Trophoblast cell (in vitro differentiated cells and primary cell): ENCODE measurements at regions not wholly inside any gene's neighbourhood (a gene's known extent, or its start where the extent isn't known, plus 50 kb on each side); places are given as distances from the start of the nearest gene placed in this dataset.

Experiments
- DNase-seq, 2 donors: peaks; one replicate each; pipeline ENCODE4 v3.0.0-alpha.2; 2016
- H2AFZ ChIP-seq: 2 replicates; pipeline ENCODE4 v1.6.1; 2013; ENCODE audit warnings: low read length, moderate library complexity, mild to moderate bottlenecking; ENCODE audit not compliant: insufficient read depth, poor library complexity
- H2AK5ac ChIP-seq: 2 replicates; pipeline ENCODE4 v1.6.1; 2013; ENCODE audit warnings: mild to moderate bottlenecking, low read length
- H2BK120ac ChIP-seq: 2 replicates; pipeline ENCODE4 v1.6.1; 2013; ENCODE audit warnings: low read length, mild to moderate bottlenecking, moderate library complexity; ENCODE audit not compliant: insufficient read depth, poor library complexity
- H2BK12ac ChIP-seq: 2 replicates; pipeline ENCODE4 v1.6.1; 2013; ENCODE audit warnings: mild to moderate bottlenecking, low read length, moderate library complexity
- H2BK5ac ChIP-seq: 2 replicates; pipeline ENCODE4 v1.6.1; 2013; ENCODE audit warnings: low read length, low read depth, moderate library complexity, mild to moderate bottlenecking; ENCODE audit not compliant: poor library complexity
- H3K14ac ChIP-seq: 2 replicates; pipeline ENCODE4 v1.6.1; 2013; ENCODE audit warnings: mild to moderate bottlenecking, low read length
- H3K18ac ChIP-seq: 2 replicates; pipeline ENCODE4 v1.6.1; 2013; ENCODE audit warnings: mild to moderate bottlenecking, low read length
- H3K23ac ChIP-seq: 2 replicates; pipeline ENCODE4 v1.6.1; 2013; ENCODE audit warnings: low read length
- H3K27ac ChIP-seq: 2 replicates; pipeline ENCODE4 v1.5.1; 2013; ENCODE audit warnings: low read depth, mild to moderate bottlenecking, inconsistent platforms, low read length, moderate library complexity
- H3K27me3 ChIP-seq: 2 replicates; pipeline ENCODE4 v1.6.1; 2013; ENCODE audit warnings: inconsistent platforms, mild to moderate bottlenecking, low read length, moderate library complexity; ENCODE audit not compliant: insufficient read depth
- H3K36me3 ChIP-seq, 2 experiments: 1 replicate in 1 of 2; 2 replicates in 1 of 2; pipeline ENCODE4 v1.6.1; 2013; ENCODE audit warnings: low read length in 2 of 2, mild to moderate bottlenecking in 2 of 2, moderate library complexity in 1 of 2; ENCODE audit not compliant: insufficient read depth in 2 of 2, control insufficient read depth in 1 of 2
- H3K4ac ChIP-seq: 2 replicates; pipeline ENCODE4 v1.6.1; 2013; ENCODE audit warnings: low read depth, mild to moderate bottlenecking, low read length, moderate library complexity
- H3K4me1 ChIP-seq, 2 experiments: 1 replicate in 1 of 2; 2 replicates in 1 of 2; pipeline ENCODE4 v1.6.1; 2013; ENCODE audit warnings: low read length in 2 of 2, mild to moderate bottlenecking in 2 of 2, moderate library complexity in 1 of 2; ENCODE audit not compliant: insufficient read depth in 2 of 2, control insufficient read depth in 1 of 2
- H3K4me2 ChIP-seq: 2 replicates; pipeline ENCODE4 v1.6.1; 2013; ENCODE audit warnings: inconsistent platforms, mild to moderate bottlenecking, low read length, moderate library complexity
- H3K4me3 ChIP-seq: 2 replicates; pipeline ENCODE4 v1.5.1; 2013; ENCODE audit warnings: mild to moderate bottlenecking, low read depth, low read length, inconsistent platforms
- H3K79me1 ChIP-seq: one replicate; pipeline ENCODE4 v1.6.1; 2013; ENCODE audit warnings: low read length
- H3K79me2 ChIP-seq: 2 replicates; pipeline ENCODE4 v1.6.1; 2013; ENCODE audit warnings: low read length, mild to moderate bottlenecking; ENCODE audit not compliant: control insufficient read depth, insufficient read depth, poor library complexity
- H3K9ac ChIP-seq: 2 replicates; pipeline ENCODE4 v1.6.1; 2013; ENCODE audit warnings: mild to moderate bottlenecking, low read length
- H3K9me3 ChIP-seq: 2 replicates; pipeline ENCODE4 v1.6.1; 2013; ENCODE audit warnings: low read depth, mild to moderate bottlenecking, control low read depth, inconsistent platforms, low read length; ENCODE audit not compliant: insufficient read depth
- H4K12ac ChIP-seq: 2 replicates; pipeline ENCODE4 v1.6.1; 2013; ENCODE audit warnings: low read depth, mild to moderate bottlenecking, low read length, moderate library complexity
- H4K8ac ChIP-seq: 2 replicates; pipeline ENCODE4 v1.6.1; 2013; ENCODE audit warnings: low read depth, mild to moderate bottlenecking, low read length, moderate library complexity
- H4K91ac ChIP-seq: one replicate; pipeline ENCODE4 v1.6.1; 2013; ENCODE audit warnings: low read depth, mild to moderate bottlenecking, low read length, moderate library complexity
- WGBS: extraction: QIAGEN DNeasy Blood & Tissue Kit; methylation state at CpG from one replicate; pipeline ENCODE4 v1.1.7; 2013; ENCODE audit warnings: missing lambda C conversion rate; ENCODE audit not compliant: insufficient read length, insufficient coverage; ENCODE audit errors: extremely low coverage; 5-methylcytosine and 5-hydroxymethylcytosine counted together

DNA sequence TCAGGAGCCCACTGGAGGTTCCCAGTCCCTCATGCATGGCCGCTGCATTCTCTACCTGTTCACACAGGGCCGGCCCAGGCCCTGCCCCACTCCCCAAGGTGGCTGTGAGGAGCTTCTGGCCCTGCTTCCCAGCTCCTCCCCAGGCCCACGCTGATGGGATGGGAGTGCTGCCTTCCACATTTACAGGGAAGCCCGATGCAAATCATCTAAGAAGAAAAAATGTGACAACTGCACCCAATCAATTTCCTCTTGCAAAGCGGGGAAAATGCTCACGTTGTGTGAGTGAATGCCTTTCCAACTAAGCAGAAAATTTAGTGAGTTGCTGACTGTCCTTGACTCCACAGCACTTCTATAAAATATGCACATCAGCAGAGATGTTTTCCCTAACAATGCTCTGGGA lies 485.8 kb upstream of the MGMT start:
- Histone ChIP-seq H3K4me3 (no peak overlapping the region), H2AK5ac (no peak overlapping the region), H3K14ac (no peak overlapping the region), H3K23ac (no peak overlapping the region), H2BK12ac (no peak overlapping the region), H4K8ac (no peak overlapping the region), H2BK5ac (no peak overlapping the region), H4K12ac (no peak overlapping the region), H3K4me1 (no peaks in the 10 kb centered on the region), H2AFZ (no peak overlapping the region), H3K27ac (no peak overlapping the region), H3K36me3 (no peaks in the 10 kb centered on the region), H3K4me2 (no peak overlapping the region), H3K4ac (no peak overlapping the region), H3K79me1 (no peaks in the 10 kb centered on the region), H3K9ac (no peak overlapping the region), H3K18ac (no peak overlapping the region), H3K27me3 (no peaks in the 10 kb centered on the region), H3K9me3 (no peaks in the 10 kb centered on the region), H2BK120ac (no peak overlapping the region), H4K91ac (no peak overlapping the region), H3K79me2 (no peaks in the 10 kb centered on the region)
- WGBS: no CpG with 5 or more reads among the region's 6 CpGs
- no peak for DNase-seq

DNA sequence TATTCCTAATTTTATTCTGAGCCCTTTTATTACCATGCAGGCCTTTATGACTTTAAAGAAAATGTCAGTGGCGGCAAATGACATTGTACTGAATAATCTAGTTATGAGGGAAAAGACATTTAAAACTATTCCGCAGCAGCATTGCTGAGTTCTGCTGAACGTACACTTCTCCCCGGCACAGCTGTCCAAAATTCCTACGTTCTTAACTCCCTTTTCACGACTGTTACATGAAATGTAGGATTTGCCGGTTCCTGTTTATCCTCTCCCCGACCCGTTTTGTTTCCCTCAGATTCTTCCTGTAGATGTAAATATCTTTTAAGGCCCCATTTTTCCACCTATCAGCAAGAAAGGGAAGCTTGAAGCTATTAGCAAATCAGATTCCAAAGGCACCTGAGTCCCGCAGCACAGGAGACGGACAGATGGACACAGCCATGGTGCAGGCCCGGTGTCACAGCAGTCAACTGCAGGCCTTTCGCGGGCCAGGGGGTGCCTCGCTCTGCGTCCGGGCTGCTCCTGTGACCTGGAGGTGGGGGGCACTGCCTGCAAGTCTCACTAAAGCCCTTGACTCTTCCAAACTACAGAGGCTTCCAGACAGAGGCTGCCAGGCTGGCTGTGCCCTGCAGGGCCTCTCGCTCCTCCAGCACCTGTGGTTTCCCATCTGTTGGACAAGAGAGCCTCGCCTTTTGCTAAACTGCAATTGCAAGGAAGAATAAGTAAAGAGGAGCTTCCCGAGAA lies 485.0 kb upstream of the MGMT start:
- Histone ChIP-seq H3K36me3 (no peaks in the 10 kb centered on the region), H3K4ac (no peak overlapping the region), H2BK12ac (no peak overlapping the region), H3K79me1 (no peaks in the 10 kb centered on the region), H2BK5ac (no peak overlapping the region), H3K27me3 (no peaks in the 10 kb centered on the region), H4K91ac (no peak overlapping the region), H2AFZ (no peak overlapping the region), H3K79me2 (no peaks in the 10 kb centered on the region), H2AK5ac (no peak overlapping the region), H3K4me1 (no peaks in the 10 kb centered on the region), H3K23ac (no peak overlapping the region), H4K8ac (no peak overlapping the region), H3K18ac (no peak overlapping the region), H3K14ac (no peak overlapping the region), H3K27ac (no peak overlapping the region), H3K9ac (no peak overlapping the region), H4K12ac (no peak overlapping the region), H3K4me3 (no peak overlapping the region), H2BK120ac (no peak overlapping the region), H3K4me2 (no peak overlapping the region), H3K9me3 (no peaks in the 10 kb centered on the region)
- WGBS: no CpG with 5 or more reads among the region's 20 CpGs
- no peak for DNase-seq

DNA sequence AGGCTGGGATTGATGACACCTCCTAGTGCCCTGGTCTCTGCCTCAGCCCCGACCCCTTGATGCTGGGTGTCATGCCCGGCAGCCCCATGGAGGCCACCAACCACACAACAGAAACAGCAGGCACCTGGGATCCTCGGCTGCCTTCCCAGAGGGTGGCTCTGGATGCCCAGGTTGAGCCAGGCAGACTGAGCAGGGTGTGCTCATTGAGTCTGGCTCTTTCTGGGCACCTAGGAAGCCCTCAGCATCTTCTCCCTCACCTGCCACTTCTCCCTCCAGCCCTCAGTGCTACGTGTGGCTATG lies 484.5 kb upstream of the MGMT start:
- Histone ChIP-seq H3K9me3 (no peaks in the 10 kb centered on the region), H2AK5ac (no peak overlapping the region), H3K36me3 (no peaks in the 10 kb centered on the region), H3K27ac (no peak overlapping the region), H3K18ac (no peak overlapping the region), H2BK120ac (no peak overlapping the region), H3K4me1 (no peaks in the 10 kb centered on the region), H3K9ac (no peak overlapping the region), H2BK5ac (no peak overlapping the region), H3K79me1 (no peaks in the 10 kb centered on the region), H3K14ac (no peak overlapping the region), H4K91ac (no peak overlapping the region), H2BK12ac (no peak overlapping the region), H2AFZ (no peak overlapping the region), H3K23ac (no peak overlapping the region), H3K79me2 (no peaks in the 10 kb centered on the region), H4K12ac (no peak overlapping the region), H4K8ac (no peak overlapping the region), H3K4ac (no peak overlapping the region), H3K27me3 (no peaks in the 10 kb centered on the region), H3K4me2 (no peak overlapping the region), H3K4me3 (no peak overlapping the region)
- no CpG with 5 or more reads among the region's 4 CpGs for WGBS
- DNase-seq: no peak

DNA sequence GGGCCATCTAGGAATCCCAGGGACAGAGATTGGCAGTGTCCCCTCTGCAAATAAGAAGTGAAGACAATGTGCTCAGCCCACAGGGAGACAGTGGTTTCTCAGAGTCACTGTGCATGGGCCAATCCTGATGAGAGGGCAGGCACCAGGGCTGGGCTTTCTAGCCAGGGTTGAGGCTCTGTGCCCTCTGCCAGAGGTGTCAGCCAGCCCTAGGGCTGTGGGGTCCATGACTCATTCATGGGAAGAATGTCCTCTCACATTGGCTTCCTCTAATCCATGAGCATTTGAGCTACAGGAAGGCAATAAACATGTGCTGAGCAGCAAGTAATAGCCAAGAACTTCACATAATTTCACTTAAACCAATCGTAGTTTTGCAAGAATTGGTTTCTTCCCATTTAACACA lies 482.0 kb upstream of the MGMT start:
- H3K4ac ChIP-seq: no peak overlapping the region
- no peak overlapping the region for H2BK12ac ChIP-seq
- no peaks in the 10 kb centered on the region for H3K36me3 ChIP-seq
- H2AK5ac ChIP-seq: no peak overlapping the region
- no peaks in the 10 kb centered on the region for H3K27me3 ChIP-seq
- H3K79me2 ChIP-seq: no peaks in the 10 kb centered on the region
- no peak overlapping the region for H3K23ac ChIP-seq
- H2BK120ac ChIP-seq: no peak overlapping the region
- H2AFZ ChIP-seq: no peak overlapping the region
- H3K4me3 ChIP-seq: no peak overlapping the region
- H3K14ac ChIP-seq: no peak overlapping the region
- DNase-seq: no peak
- no peaks in the 10 kb centered on the region for H3K4me1 ChIP-seq
- no peak overlapping the region for H4K91ac ChIP-seq
- no peak overlapping the region for H3K18ac ChIP-seq
- H3K9ac ChIP-seq: no peak overlapping the region
- H4K12ac ChIP-seq: no peak overlapping the region
- no peak overlapping the region for H3K4me2 ChIP-seq
- H3K27ac ChIP-seq: no peak overlapping the region
- no peak overlapping the region for H2BK5ac ChIP-seq
- WGBS: no CpG with 5 or more reads among the region's 1 CpG
- no peaks in the 10 kb centered on the region for H3K9me3 ChIP-seq
- H3K79me1 ChIP-seq: no peaks in the 10 kb centered on the region
- H4K8ac ChIP-seq: no peak overlapping the region
